Stomach (tissue), 4 donors: ENCODE measurements at regions not wholly inside any gene's neighbourhood (a gene's known extent, or its start where the extent isn't known, plus 50 kb on each side); places are given as distances from the start of the nearest gene placed in this dataset.

Experiments used
- EP300 ChIP-seq: sonication (generic); formaldehyde crosslinking; IDR thresholded peaks from one replicate; pipeline ENCODE4 v1.6.1; 2017; ENCODE audit warnings: antibody characterized with exemption
- POLR2AphosphoS5 ChIP-seq, 3 donors: sonication (generic); formaldehyde crosslinking; IDR thresholded peaks; one replicate each; pipeline ENCODE4 v1.6.1; 2016; ENCODE audit warnings: antibody characterized with exemption in 3 of 3

DNA sequence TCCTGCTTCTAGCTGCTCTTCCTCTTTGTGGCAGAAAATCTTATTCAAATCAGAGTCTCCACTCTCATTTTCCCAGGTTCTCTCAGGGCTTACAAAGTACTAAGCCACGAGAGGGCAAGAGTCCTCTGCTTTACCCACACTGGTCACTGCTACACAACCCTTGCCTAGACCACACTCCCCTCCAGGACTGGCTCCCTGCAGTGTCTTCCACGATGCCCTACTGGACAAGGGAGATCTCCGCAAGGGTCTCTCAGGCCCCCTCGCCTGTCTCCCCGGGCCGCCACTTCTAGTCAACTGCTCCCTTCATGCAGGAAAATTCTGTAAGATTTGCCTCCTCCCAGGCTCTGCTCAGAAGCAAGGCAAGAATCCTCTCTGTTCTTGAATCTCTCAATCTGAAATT lies 319.6 kb downstream of the RRAGC start:
- TF ChIP-seq POLR2AphosphoS5 (IDR thresholded peaks at IDR 0.05) (no peak), EP300 (no peak)
